ENCODE measurements at regions not wholly inside any gene's neighbourhood (a gene's known extent, or its start where the extent isn't known, plus 50 kb on each side); places are given as distances from the start of the nearest gene placed in this dataset.

DNA sequence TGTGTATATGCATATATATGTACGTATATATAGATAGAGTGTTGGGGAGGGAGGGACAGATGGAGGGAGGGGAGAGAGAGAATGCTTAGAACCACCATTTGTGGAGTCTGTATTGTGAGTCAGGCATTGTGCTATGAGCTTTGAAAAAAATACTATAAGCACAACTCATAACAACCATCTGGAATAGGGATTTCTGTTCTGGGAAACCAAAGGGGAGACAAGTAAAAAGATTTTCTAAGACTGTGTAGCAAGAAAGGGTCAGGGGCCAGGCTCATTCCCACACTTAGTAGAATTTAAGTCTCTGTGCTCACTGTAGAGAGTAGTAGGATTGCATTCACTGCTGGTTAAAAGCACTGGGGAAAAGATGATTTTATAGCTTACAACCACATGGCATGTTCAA, 202.3 kb upstream of the SGCD start:
- TF ChIP-seq, protein P1, sequence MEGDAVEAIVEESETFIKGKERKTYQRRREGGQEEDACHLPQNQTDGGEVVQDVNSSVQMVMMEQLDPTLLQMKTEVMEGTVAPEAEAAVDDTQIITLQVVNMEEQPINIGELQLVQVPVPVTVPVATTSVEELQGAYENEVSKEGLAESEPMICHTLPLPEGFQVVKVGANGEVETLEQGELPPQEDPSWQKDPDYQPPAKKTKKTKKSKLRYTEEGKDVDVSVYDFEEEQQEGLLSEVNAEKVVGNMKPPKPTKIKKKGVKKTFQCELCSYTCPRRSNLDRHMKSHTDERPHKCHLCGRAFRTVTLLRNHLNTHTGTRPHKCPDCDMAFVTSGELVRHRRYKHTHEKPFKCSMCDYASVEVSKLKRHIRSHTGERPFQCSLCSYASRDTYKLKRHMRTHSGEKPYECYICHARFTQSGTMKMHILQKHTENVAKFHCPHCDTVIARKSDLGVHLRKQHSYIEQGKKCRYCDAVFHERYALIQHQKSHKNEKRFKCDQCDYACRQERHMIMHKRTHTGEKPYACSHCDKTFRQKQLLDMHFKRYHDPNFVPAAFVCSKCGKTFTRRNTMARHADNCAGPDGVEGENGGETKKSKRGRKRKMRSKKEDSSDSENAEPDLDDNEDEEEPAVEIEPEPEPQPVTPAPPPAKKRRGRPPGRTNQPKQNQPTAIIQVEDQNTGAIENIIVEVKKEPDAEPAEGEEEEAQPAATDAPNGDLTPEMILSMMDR (IDR thresholded peaks at IDR 0.05), result no peak
- TF ChIP-seq POLR2A (IDR thresholded peaks at IDR 0.05), result no peak
